ENCODE measurements at regions not wholly inside any gene's neighbourhood (a gene's known extent, or its start where the extent isn't known, plus 50 kb on each side); places are given as distances from the start of the nearest gene placed in this dataset.

GRCh38 chr6:168216751-168217191 is 102.8 kb downstream of the DACT2 start:
- TF ChIP-seq POLR2A (IDR thresholded peaks at IDR 0.05): no peak
- no peak for TF ChIP-seq CTCF (IDR thresholded peaks at IDR 0.05)
